Fibroblast of the aortic adventitia (primary cell): ENCODE measurements at regions not wholly inside any gene's neighbourhood (a gene's known extent, or its start where the extent isn't known, plus 50 kb on each side); places are given as distances from the start of the nearest gene placed in this dataset.

Experiments
- DNase-seq: peaks from one replicate; pipeline ENCODE4 v3.0.0-alpha.2; 2010; ENCODE audit warnings: low read depth
- H3K4me3 ChIP-seq: 2 replicates; pipeline ENCODE4 v1.5.1; 2011; ENCODE audit warnings: low read depth, mild to moderate bottlenecking, control low read depth, low read length, moderate library complexity
- TF ChIP-seq, protein P1 (sequence below): IDR thresholded peaks from 2 replicates; pipeline ENCODE4 v1.5.1; 2011; ENCODE audit warnings: mild to moderate bottlenecking, low read length, control low read depth, inconsistent platforms; ENCODE audit not compliant: insufficient read depth

DNA sequence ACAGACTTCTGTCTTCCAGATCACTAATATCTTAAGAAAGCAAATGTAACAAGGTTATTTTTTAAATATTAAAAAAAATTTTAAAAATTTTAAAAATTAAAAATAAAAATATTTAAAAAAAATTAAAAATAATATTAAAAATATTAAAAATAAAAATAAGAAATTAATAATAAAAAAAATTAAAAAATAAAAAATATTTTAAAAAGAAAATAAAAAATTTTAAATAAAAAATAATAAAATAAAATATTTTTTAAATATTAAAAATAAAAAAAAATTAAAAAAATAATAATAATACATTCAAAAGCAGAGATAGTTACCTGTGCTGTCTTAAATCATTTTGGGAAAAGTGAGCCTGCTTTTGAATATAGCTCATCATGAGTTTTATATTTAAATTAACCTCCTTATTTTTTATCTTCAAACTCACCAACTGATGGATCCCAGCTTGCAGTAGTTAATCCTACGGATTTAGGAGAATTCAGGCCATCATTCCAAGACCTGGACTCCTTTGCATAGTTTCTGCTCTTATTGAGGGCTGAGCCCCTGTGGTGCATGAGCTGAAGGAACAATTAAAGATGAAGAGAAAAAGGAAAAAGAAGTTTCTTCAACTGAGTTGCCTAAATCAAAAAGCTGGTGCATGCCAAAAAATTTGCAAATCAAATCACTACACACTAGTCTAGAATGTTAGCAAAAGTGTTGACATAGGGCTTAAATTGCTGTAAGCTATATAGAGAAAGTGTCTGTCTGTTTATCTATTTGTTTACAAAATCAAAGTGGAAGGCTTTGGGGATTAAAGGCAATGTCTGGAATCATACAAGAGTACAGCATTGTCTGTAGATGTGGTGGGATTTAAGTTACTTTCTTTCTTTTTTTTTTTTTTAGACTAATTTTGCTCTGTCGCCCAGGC is 50.5 kb upstream of the ZNF438 start:
- TF ChIP-seq, protein P1, sequence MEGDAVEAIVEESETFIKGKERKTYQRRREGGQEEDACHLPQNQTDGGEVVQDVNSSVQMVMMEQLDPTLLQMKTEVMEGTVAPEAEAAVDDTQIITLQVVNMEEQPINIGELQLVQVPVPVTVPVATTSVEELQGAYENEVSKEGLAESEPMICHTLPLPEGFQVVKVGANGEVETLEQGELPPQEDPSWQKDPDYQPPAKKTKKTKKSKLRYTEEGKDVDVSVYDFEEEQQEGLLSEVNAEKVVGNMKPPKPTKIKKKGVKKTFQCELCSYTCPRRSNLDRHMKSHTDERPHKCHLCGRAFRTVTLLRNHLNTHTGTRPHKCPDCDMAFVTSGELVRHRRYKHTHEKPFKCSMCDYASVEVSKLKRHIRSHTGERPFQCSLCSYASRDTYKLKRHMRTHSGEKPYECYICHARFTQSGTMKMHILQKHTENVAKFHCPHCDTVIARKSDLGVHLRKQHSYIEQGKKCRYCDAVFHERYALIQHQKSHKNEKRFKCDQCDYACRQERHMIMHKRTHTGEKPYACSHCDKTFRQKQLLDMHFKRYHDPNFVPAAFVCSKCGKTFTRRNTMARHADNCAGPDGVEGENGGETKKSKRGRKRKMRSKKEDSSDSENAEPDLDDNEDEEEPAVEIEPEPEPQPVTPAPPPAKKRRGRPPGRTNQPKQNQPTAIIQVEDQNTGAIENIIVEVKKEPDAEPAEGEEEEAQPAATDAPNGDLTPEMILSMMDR = no peak
- DNase-seq = no peak
- H3K4me3 ChIP-seq = no peak overlapping the region

GRCh38 chr10:31083765-31084184 is 52.1 kb upstream of the ZNF438 start:
- TF ChIP-seq, protein P1 = peak; percentile 44
- peak; percentile 48 for DNase-seq
- H3K4me3 ChIP-seq = no peak overlapping the region

DNA sequence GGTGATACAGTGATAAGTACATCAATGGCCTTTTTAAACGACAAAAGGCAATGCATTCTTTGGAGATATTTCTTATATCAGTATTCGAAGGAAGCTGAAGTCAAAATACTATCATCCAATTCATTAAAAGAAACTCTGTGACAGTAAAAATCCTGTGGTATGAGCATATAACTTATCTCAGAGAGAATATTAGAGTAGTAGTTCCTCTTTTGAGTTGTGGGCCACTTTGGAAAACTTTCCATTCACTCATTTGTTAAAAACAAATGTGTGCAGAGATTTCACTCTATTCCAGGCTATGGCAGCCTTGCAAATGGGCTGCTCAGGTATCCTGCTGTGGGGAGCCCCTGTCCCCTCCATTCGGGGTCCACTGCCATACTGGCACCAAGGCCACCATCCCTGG is 55.3 kb upstream of the ZNF438 start:
- DNase-seq = no peak
- no peak overlapping the region for H3K4me3 ChIP-seq
- TF ChIP-seq, protein P1 = no peak

- TF ChIP-seq, protein P1 = no peak
- DNase-seq = no peak
- no peak overlapping the region for H3K4me3 ChIP-seq
Measured at GRCh38 chr10:31087851-31088250, 56.2 kb upstream of the ZNF438 start.

- no peak overlapping the region for H3K4me3 ChIP-seq
- peak; percentile 82 for DNase-seq
- TF ChIP-seq, protein P1 = no peak
Measured at GRCh38 chr10:31090894-31091607, 59.4 kb upstream of the ZNF438 start.

- TF ChIP-seq, protein P1 = no peak
- H3K4me3 ChIP-seq = no peak overlapping the region
- DNase-seq = no peak
Measured at GRCh38 chr10:31095677-31096560, 64.3 kb upstream of the ZNF438 start.
